Thymus (tissue), 11 donors: ENCODE measurements at regions not wholly inside any gene's neighbourhood (a gene's known extent, or its start where the extent isn't known, plus 50 kb on each side); places are given as distances from the start of the nearest gene placed in this dataset.

Experiments used
- DNase-seq, 9 donors: peaks; one replicate each; pipeline ENCODE4 v3.0.0-alpha.2; 2013; ENCODE audit warnings: low spot score in 9 of 9, low read depth in 6 of 9, missing footprints in 1 of 9
- H3K27ac ChIP-seq, 2 donors: one replicate each; pipeline ENCODE4 v1.5.1; 2013; ENCODE audit warnings: control low read depth in 1 of 2, low read depth in 1 of 2, low read length in 1 of 2, mild to moderate bottlenecking in 1 of 2, moderate library complexity in 1 of 2
- H3K27me3 ChIP-seq, 2 donors: one replicate each; pipeline ENCODE4 v1.5.1; 2013; ENCODE audit warnings: low read length in 1 of 2; ENCODE audit not compliant: control insufficient read depth in 2 of 2, insufficient read depth in 1 of 2
- H3K36me3 ChIP-seq, 2 donors: one replicate each; pipeline ENCODE4 v1.5.1; 2013; ENCODE audit warnings: low read length in 1 of 2, mild to moderate bottlenecking in 1 of 2, moderate library complexity in 1 of 2; ENCODE audit not compliant: control insufficient read depth in 2 of 2, insufficient read depth in 2 of 2
- H3K4me1 ChIP-seq, 2 donors: one replicate each; pipeline ENCODE4 v1.5.1; 2013; ENCODE audit warnings: low read length in 2 of 2; ENCODE audit not compliant: control insufficient read depth in 2 of 2, insufficient read depth in 2 of 2
- H3K4me3 ChIP-seq, 2 donors: one replicate each; pipeline ENCODE4 v1.5.1; 2013; ENCODE audit warnings: low read length in 2 of 2, control low read depth in 1 of 2, mild to moderate bottlenecking in 1 of 2
- H3K9me3 ChIP-seq, 2 donors: one replicate each; pipeline ENCODE4 v1.5.1; 2013; ENCODE audit warnings: low read length in 1 of 2, mild to moderate bottlenecking in 1 of 2; ENCODE audit not compliant: control insufficient read depth in 2 of 2, insufficient read depth in 1 of 2
- WGBS: extraction: QIAGEN DNeasy Blood & Tissue Kit; methylation state at CpG from one replicate; pipeline ENCODE4 v1.1.7; 2013; 5-methylcytosine and 5-hydroxymethylcytosine counted together
- donor health status: healthy.

GRCh38 chr1:190881064-190881463 is 403.4 kb upstream of the BRINP3 start:
- no peak overlapping the region for H3K4me3 ChIP-seq
- H3K36me3 ChIP-seq: no peaks in the 10 kb centered on the region
- H3K27ac ChIP-seq: no peak overlapping the region
- 89% methylated on average over 3 of the region's 3 CpGs for WGBS
- DNase-seq: no peak
- H3K4me1 ChIP-seq: no peaks in the 10 kb centered on the region
- no peaks in the 10 kb centered on the region for H3K9me3 ChIP-seq
- H3K27me3 ChIP-seq: no peaks in the 10 kb centered on the region

- no peak for DNase-seq
- no peak overlapping the region for H3K4me3 ChIP-seq
- H3K9me3 ChIP-seq: no peaks in the 10 kb centered on the region
- H3K4me1 ChIP-seq: no peaks in the 10 kb centered on the region
- no peak overlapping the region for H3K27ac ChIP-seq
- H3K36me3 ChIP-seq: no peaks in the 10 kb centered on the region
- 90% methylated on average over 2 of the region's 2 CpGs for WGBS
- no peaks in the 10 kb centered on the region for H3K27me3 ChIP-seq
Observed at GRCh38 chr1:190897233-190897632, 419.6 kb upstream of the BRINP3 start.

GRCh38 chr1:190904091-190904695 is 426.5 kb upstream of the BRINP3 start:
- WGBS: 94% methylated on average over 2 of the region's 2 CpGs

GRCh38 chr1:190906206-190906725 is 428.6 kb upstream of the BRINP3 start:
- WGBS: 96% methylated on average over 1 of the region's 1 CpG
- H3K27me3 ChIP-seq: no peaks in the 10 kb centered on the region
- no peak overlapping the region for H3K4me3 ChIP-seq
- no peaks in the 10 kb centered on the region for H3K4me1 ChIP-seq
- H3K27ac ChIP-seq: no peak overlapping the region
- no peaks in the 10 kb centered on the region for H3K36me3 ChIP-seq
- DNase-seq: no peak
- H3K9me3 ChIP-seq: no peaks in the 10 kb centered on the region

More at GRCh38 chr1:190904091-190904695, 426.5 kb upstream of the BRINP3 start:
- no peak for DNase-seq
- Histone ChIP-seq H3K4me3 (no peak overlapping the region), H3K27ac (no peak overlapping the region), H3K9me3 (no peaks in the 10 kb centered on the region), H3K27me3 (no peaks in the 10 kb centered on the region), H3K4me1 (no peaks in the 10 kb centered on the region), H3K36me3 (no peaks in the 10 kb centered on the region)

- Histone ChIP-seq H3K4me3 (no peak overlapping the region), H3K9me3 (peaks cover 0 to 3% of the 10 kb centered on the region in 2 donors), H3K36me3 (no peaks in the 10 kb centered on the region), H3K27ac (no peak overlapping the region), H3K4me1 (no peaks in the 10 kb centered on the region), H3K27me3 (no peaks in the 10 kb centered on the region)
- no peak for DNase-seq
- 96% methylated on average over 1 of the region's 1 CpG for WGBS
Observed at GRCh38 chr1:190908246-190908645, 430.6 kb upstream of the BRINP3 start.

GRCh38 chr1:190908691-190909090 is 431.0 kb upstream of the BRINP3 start:
- Histone ChIP-seq H3K27ac (no peak overlapping the region), H3K36me3 (no peaks in the 10 kb centered on the region), H3K4me1 (no peaks in the 10 kb centered on the region), H3K27me3 (no peaks in the 10 kb centered on the region), H3K4me3 (no peak overlapping the region), H3K9me3 (peaks cover 0 to 3% of the 10 kb centered on the region in 2 donors)
- no peak for DNase-seq

- H3K9me3 ChIP-seq: no peaks in the 10 kb centered on the region
- no peak overlapping the region for H3K4me3 ChIP-seq
- H3K36me3 ChIP-seq: no peaks in the 10 kb centered on the region
- no peak for DNase-seq
- whole genome bisulfite sequencing: 86% methylated on average over 1 of the region's 1 CpG
- H3K27me3 ChIP-seq: no peaks in the 10 kb centered on the region
- H3K4me1 ChIP-seq: no peaks in the 10 kb centered on the region
- no peak overlapping the region for H3K27ac ChIP-seq
Observed at GRCh38 chr1:190935925-190936324, 458.3 kb upstream of the BRINP3 start.

GRCh38 chr1:190936337-190936736 is 458.7 kb upstream of the BRINP3 start:
- Histone ChIP-seq H3K4me3 (no peak overlapping the region), H3K27me3 (no peaks in the 10 kb centered on the region), H3K27ac (no peak overlapping the region), H3K36me3 (no peaks in the 10 kb centered on the region), H3K9me3 (no peaks in the 10 kb centered on the region), H3K4me1 (no peaks in the 10 kb centered on the region)
- 94% methylated on average over 1 of the region's 1 CpG for WGBS
- DNase-seq: no peak

GRCh38 chr1:190940951-190941350 is 463.3 kb upstream of the BRINP3 start:
- no peak overlapping the region for H3K27ac ChIP-seq
- H3K36me3 ChIP-seq: no peaks in the 10 kb centered on the region
- no peaks in the 10 kb centered on the region for H3K27me3 ChIP-seq
- 94% methylated on average over 2 of the region's 2 CpGs for WGBS
- DNase-seq: no peak
- no peaks in the 10 kb centered on the region for H3K4me1 ChIP-seq
- no peak overlapping the region for H3K4me3 ChIP-seq
- H3K9me3 ChIP-seq: no peaks in the 10 kb centered on the region
